GM12875 (cell line): ENCODE measurements at regions not wholly inside any gene's neighbourhood (a gene's known extent, or its start where the extent isn't known, plus 50 kb on each side); places are given as distances from the start of the nearest gene placed in this dataset.

Experiments
- H3K4me3 ChIP-seq: one replicate; pipeline ENCODE4 v1.5.1; 2011; ENCODE audit warnings: low read depth, low read length, control low read depth
- CTCF ChIP-seq: IDR thresholded peaks from 2 replicates; pipeline ENCODE4 v1.5.1; 2011; ENCODE audit warnings: low read depth, mild to moderate bottlenecking, control low read depth, inconsistent platforms, low read length, moderate library complexity, borderline replicate concordance; ENCODE audit not compliant: insufficient read depth

GRCh38 chr18:73577365-73577764, 570.3 kb downstream of the FBXO15 start:
- H3K4me3 ChIP-seq: no peak overlapping the region
- no peak for TF ChIP-seq CTCF

DNA sequence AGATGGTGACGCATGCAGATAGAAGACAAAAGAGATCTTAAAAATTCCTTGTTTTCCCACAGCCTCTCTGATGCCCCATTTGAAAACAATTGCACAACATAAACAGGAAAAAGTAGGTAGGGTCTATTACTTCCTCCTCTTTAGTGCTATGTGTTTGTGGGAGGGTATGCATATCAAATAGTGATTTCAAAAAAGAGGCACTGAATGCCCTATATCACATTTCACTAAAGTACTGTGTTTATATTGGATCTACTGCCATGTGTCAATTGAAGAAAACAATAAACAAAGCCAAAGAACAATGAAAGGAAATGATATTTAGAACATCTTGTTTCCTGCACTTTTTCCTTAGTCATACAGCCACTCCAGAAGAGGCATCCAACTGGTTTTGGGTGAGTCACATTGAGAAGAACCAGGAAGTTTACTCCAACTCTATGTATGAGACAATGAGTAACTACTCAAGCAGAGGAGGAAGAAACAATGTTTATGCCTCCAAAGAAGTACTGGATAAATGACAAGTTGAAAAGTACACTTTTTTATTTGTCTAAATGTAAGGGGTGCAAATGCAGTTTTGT, 583.6 kb downstream of the FBXO15 start:
- no peak overlapping the region for H3K4me3 ChIP-seq
- no peak for TF ChIP-seq CTCF

GRCh38 chr18:73563345-73563744, 584.3 kb downstream of the FBXO15 start:
- no peak for TF ChIP-seq CTCF
- no peak overlapping the region for H3K4me3 ChIP-seq

- no peak for TF ChIP-seq CTCF
- H3K4me3 ChIP-seq: no peak overlapping the region
These were observed 590.7 kb downstream of the FBXO15 start for GRCh38 chr18:73556904-73557303.

DNA sequence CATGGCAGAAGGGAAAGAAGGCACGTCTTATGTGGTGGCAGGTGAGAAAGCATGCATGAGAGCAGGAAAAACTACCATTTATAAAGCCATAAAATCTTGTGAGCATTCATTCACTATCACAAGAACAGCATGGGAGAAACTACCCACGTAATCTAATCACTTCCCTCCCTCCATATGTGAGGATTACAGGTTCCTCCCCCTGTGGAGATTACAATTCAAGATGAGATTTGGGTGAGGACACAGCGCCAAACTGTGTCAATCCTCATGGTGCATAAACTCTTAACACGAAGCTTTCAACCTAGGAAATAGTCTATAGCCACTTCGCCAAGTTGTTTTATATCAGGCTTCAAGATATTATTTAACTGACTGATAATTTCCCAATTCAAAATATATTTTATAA, 595.5 kb downstream of the FBXO15 start:
- H3K4me3 ChIP-seq: no peak overlapping the region
- TF ChIP-seq CTCF: no peak

GRCh38 chr18:73551211-73551610, 596.4 kb downstream of the FBXO15 start:
- no peak overlapping the region for H3K4me3 ChIP-seq
- no peak for TF ChIP-seq CTCF

GRCh38 chr18:73549236-73549635, 598.4 kb downstream of the FBXO15 start:
- no peak for TF ChIP-seq CTCF
- H3K4me3 ChIP-seq: no peak overlapping the region
